A549 (cell line): ENCODE measurements at regions not wholly inside any gene's neighbourhood (a gene's known extent, or its start where the extent isn't known, plus 50 kb on each side); places are given as distances from the start of the nearest gene placed in this dataset.
A peak's percentile ranks its signal among the peaks of the same experiment; 100 is the strongest.

Source experiments
- MYC ChIP-seq: IDR thresholded peaks from 2 replicates; pipeline ENCODE4 v1.6.1; 2012; ENCODE audit warnings: mild to moderate bottlenecking, inconsistent platforms, low read length, improper control_type of control experiment, borderline replicate concordance
- TF ChIP-seq, protein P1 (sequence below): fragments of >200 bp; sonication (Bioruptor Twin); formaldehyde crosslinking; IDR thresholded peaks from 3 replicates; pipeline ENCODE4 v1.5.1; 2016

DNA sequence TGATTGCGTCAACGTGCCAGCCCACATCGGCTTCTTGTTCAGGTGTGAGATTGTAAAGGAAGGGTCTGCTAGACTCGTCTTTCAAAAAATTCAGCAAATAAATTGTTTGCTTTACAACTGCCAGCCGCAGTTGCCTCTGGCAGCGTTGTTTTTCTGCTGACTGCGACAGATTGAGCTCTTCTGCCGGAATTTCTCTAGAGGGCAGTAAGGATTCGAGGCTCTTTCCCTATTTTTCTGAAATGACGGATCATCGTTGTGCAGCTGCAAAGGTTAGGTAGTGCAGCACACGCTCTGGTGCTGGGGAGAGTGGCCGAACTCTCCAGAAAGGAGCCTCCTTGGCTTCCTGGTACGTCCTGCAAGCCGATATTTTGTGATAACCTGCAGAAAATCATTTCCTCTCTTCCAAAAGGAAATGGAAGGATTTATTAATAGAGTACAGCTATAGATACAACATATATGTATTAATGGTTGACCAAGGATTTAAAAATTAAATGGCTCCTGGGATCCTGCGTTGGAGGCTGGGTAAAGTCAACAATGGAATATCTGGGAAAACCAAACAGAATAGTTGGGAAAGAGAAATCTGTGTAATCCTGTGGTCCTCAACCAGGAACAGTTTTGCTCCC lies 121.9 kb upstream of the ZFP64 start:
- TF ChIP-seq, protein P1, sequence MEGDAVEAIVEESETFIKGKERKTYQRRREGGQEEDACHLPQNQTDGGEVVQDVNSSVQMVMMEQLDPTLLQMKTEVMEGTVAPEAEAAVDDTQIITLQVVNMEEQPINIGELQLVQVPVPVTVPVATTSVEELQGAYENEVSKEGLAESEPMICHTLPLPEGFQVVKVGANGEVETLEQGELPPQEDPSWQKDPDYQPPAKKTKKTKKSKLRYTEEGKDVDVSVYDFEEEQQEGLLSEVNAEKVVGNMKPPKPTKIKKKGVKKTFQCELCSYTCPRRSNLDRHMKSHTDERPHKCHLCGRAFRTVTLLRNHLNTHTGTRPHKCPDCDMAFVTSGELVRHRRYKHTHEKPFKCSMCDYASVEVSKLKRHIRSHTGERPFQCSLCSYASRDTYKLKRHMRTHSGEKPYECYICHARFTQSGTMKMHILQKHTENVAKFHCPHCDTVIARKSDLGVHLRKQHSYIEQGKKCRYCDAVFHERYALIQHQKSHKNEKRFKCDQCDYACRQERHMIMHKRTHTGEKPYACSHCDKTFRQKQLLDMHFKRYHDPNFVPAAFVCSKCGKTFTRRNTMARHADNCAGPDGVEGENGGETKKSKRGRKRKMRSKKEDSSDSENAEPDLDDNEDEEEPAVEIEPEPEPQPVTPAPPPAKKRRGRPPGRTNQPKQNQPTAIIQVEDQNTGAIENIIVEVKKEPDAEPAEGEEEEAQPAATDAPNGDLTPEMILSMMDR, result peak; percentile 39; the same call in 2 of the 3 replicates
- no peak for TF ChIP-seq MYC
